ENCODE measurements at regions not wholly inside any gene's neighbourhood (a gene's known extent, or its start where the extent isn't known, plus 50 kb on each side); places are given as distances from the start of the nearest gene placed in this dataset.
"Not testable (repeated sequence)": the region's sequence is repeated elsewhere in the genome, so short reads cannot be mapped to it uniquely, and the experiment has no call there.

GRCh38 chr15:79620112-79620857 lies 188.1 kb downstream of the MINAR1 start:
- no peaks in the 10 kb centered on the region for H3K36me3 Mint-ChIP-seq (ENCODE audit: insufficient read depth in 1 of 3, low read depth in 3 of 3)
- H3K27me3 Mint-ChIP-seq (ENCODE audit: low read depth) = peaks cover 2% of the 10 kb centered on the region; the same call in 1 of the 2 replicates
- WGBS (ENCODE audit: extremely low coverage, insufficient read length, low lambda C conversion rate) = no CpG with 5 or more reads among the region's 4 CpGs
- Histone ChIP-seq H3K27ac (ENCODE audit: insufficient read length, low read depth, low read length) (no peak overlapping the region), H3K14ac (ENCODE audit: insufficient read depth, low read length) (no peak overlapping the region), H3K23ac (ENCODE audit: insufficient read length, low read depth, low read length) (no peak overlapping the region), H2BK20ac (ENCODE audit: low read depth, low read length, poor library complexity, severe bottlenecking) (no peak overlapping the region), H4K91ac (ENCODE audit: insufficient read length, low read depth, low read length) (no peak overlapping the region), H2AK5ac (ENCODE audit: insufficient read length, low read length) (no peak overlapping the region), H2BK120ac (ENCODE audit: low read depth, low read length, poor library complexity, severe bottlenecking) (no peak overlapping the region), H3K4me1 (ENCODE audit: insufficient read depth, low read length) (no peaks in the 10 kb centered on the region), H2AFZ (ENCODE audit: low read length) (no peak overlapping the region), H2BK15ac (ENCODE audit: low read depth, low read length) (no peak overlapping the region), H3K79me2 (ENCODE audit: insufficient read depth, low read length) (no peaks in the 10 kb centered on the region), H4K8ac (replicated peaks; ENCODE audit: insufficient read length, low read depth, low read length) (no peak overlapping the region), H4K20me1 (ENCODE audit: control insufficient read depth, insufficient read depth, insufficient read length) (no peaks in the 10 kb centered on the region), H3K56ac (ENCODE audit: insufficient read length, low read depth, low read length) (no peak overlapping the region), H2BK12ac (ENCODE audit: insufficient read length, low read depth, low read length) (no peak overlapping the region), H3K79me1 (ENCODE audit: insufficient read depth, low read depth, low read length, poor library complexity, severe bottlenecking) (no peaks in the 10 kb centered on the region), H3K18ac (ENCODE audit: insufficient read length, low read depth, low read length) (no peak overlapping the region), H4K5ac (ENCODE audit: insufficient read length, low read depth, low read length) (no peak overlapping the region), H3T11ph (ENCODE audit: low read length) (no peak overlapping the region), H3K9me3 (ENCODE audit: control insufficient read depth, low read depth, low read length) (no peaks in the 10 kb centered on the region), H3K23me2 (ENCODE audit: insufficient read length, low read depth, low read length, poor library complexity, severe bottlenecking) (no peaks in the 10 kb centered on the region), H3K4ac (ENCODE audit: low read depth, low read length) (no peak overlapping the region), H3K9ac (ENCODE audit: extremely low read depth, insufficient read length, low read length) (no peak overlapping the region), H3K4me2 (ENCODE audit: insufficient read depth, insufficient read length, low read length) (no peak overlapping the region), H2BK5ac (ENCODE audit: insufficient read length, low read length) (no peak overlapping the region), H3K27me3 (ENCODE audit: insufficient read depth, low read length) (no peaks in the 10 kb centered on the region)
- no peak for TF ChIP-seq CTCF (conservative IDR thresholded peaks at IDR 0.05)
- H3K4me3 Mint-ChIP-seq = no peak overlapping the region
- H3K4me1 Mint-ChIP-seq = no peaks in the 10 kb centered on the region
- H3K9me3 Mint-ChIP-seq = no peaks in the 10 kb centered on the region
- no peak overlapping the region for H3K27ac Mint-ChIP-seq
- DNase-seq = no peak

GRCh38 chr15:79621805-79622204 lies 189.7 kb downstream of the MINAR1 start:
- H3K56ac ChIP-seq (ENCODE audit: insufficient read length, low read depth, low read length); H3K9me3 ChIP-seq (ENCODE audit: control insufficient read depth, low read depth, low read length); H2BK5ac ChIP-seq (ENCODE audit: insufficient read length, low read length); H2BK15ac ChIP-seq (ENCODE audit: low read depth, low read length); DNase-seq; H3K4me1 Mint-ChIP-seq; H3K9me3 Mint-ChIP-seq; H3K14ac ChIP-seq (ENCODE audit: insufficient read depth, low read length); H3K23me2 ChIP-seq (ENCODE audit: insufficient read length, low read depth, low read length, poor library complexity, severe bottlenecking); H3K27me3 Mint-ChIP-seq (ENCODE audit: low read depth); H4K91ac ChIP-seq (ENCODE audit: insufficient read length, low read depth, low read length); H3K4ac ChIP-seq (ENCODE audit: low read depth, low read length); H3K79me1 ChIP-seq (ENCODE audit: insufficient read depth, low read depth, low read length, poor library complexity, severe bottlenecking); H3K9ac ChIP-seq (ENCODE audit: extremely low read depth, insufficient read length, low read length); H2AK5ac ChIP-seq (ENCODE audit: insufficient read length, low read length); H3K4me3 Mint-ChIP-seq; H3T11ph ChIP-seq (ENCODE audit: low read length); H3K23ac ChIP-seq (ENCODE audit: insufficient read length, low read depth, low read length); H3K18ac ChIP-seq (ENCODE audit: insufficient read length, low read depth, low read length); H3K27me3 ChIP-seq (ENCODE audit: insufficient read depth, low read length); H3K79me2 ChIP-seq (ENCODE audit: insufficient read depth, low read length); H2BK20ac ChIP-seq (ENCODE audit: low read depth, low read length, poor library complexity, severe bottlenecking); H4K8ac ChIP-seq (replicated peaks; ENCODE audit: insufficient read length, low read depth, low read length); H3K27ac Mint-ChIP-seq; H4K5ac ChIP-seq (ENCODE audit: insufficient read length, low read depth, low read length); H3K36me3 Mint-ChIP-seq (ENCODE audit: insufficient read depth in 1 of 3, low read depth in 3 of 3); H4K20me1 ChIP-seq (ENCODE audit: control insufficient read depth, insufficient read depth, insufficient read length); H2AFZ ChIP-seq (ENCODE audit: low read length); H3K27ac ChIP-seq (ENCODE audit: insufficient read length, low read depth, low read length); H3K4me2 ChIP-seq (ENCODE audit: insufficient read depth, insufficient read length, low read length); H2BK120ac ChIP-seq (ENCODE audit: low read depth, low read length, poor library complexity, severe bottlenecking); H2BK12ac ChIP-seq (ENCODE audit: insufficient read length, low read depth, low read length); H3K4me1 ChIP-seq (ENCODE audit: insufficient read depth, low read length): not testable (repeated sequence)
- no CpG with 5 or more reads among the region's 3 CpGs for WGBS (ENCODE audit: extremely low coverage, insufficient read length, low lambda C conversion rate)
